Ureter (tissue), 1 donor: ENCODE measurements at regions not wholly inside any gene's neighbourhood (a gene's known extent, or its start where the extent isn't known, plus 50 kb on each side); places are given as distances from the start of the nearest gene placed in this dataset.

Experiments used
- DNase-seq: peaks from one replicate; pipeline ENCODE4 v3.0.0-alpha.2; 2020; ENCODE audit warnings: low spot score
- donor health status: DM: yes; HTN: yes; CAD: no.

- DNase-seq: no peak
Measured at GRCh38 chr7:25503306-25503705, 275.0 kb upstream of the NPVF start.

GRCh38 chr7:25512061-25512687 lies 283.9 kb upstream of the NPVF start:
- no peak for DNase-seq

- DNase-seq: no peak
Measured at GRCh38 chr7:25515633-25516275, 287.5 kb upstream of the NPVF start.

GRCh38 chr7:25517906-25518305 lies 289.6 kb upstream of the NPVF start:
- DNase-seq: no peak

GRCh38 chr7:25520017-25520416 lies 291.7 kb upstream of the NPVF start:
- no peak for DNase-seq

- no peak for DNase-seq
Measured at GRCh38 chr7:25520516-25520915, 292.2 kb upstream of the NPVF start.

GRCh38 chr7:25521236-25521635 lies 292.9 kb upstream of the NPVF start:
- no peak for DNase-seq

- DNase-seq: no peak
Measured at GRCh38 chr7:25522727-25523126, 294.4 kb upstream of the NPVF start.

- no peak for DNase-seq
Measured at GRCh38 chr7:25527665-25528170, 299.4 kb upstream of the NPVF start.

- DNase-seq: no peak
Measured at GRCh38 chr7:25529320-25529719, 301.0 kb upstream of the NPVF start.

- DNase-seq: no peak
Measured at GRCh38 chr7:25536851-25537250, 308.6 kb upstream of the NPVF start.

- DNase-seq: no peak
Measured at GRCh38 chr7:25537662-25538375, 309.5 kb upstream of the NPVF start.

GRCh38 chr7:25541094-25541821 lies 313.0 kb upstream of the NPVF start:
- DNase-seq: no peak

GRCh38 chr7:25541877-25542276 lies 313.6 kb upstream of the NPVF start:
- no peak for DNase-seq

- DNase-seq: no peak
Measured at GRCh38 chr7:25543210-25543609, 314.9 kb upstream of the NPVF start.

- no peak for DNase-seq
Measured at GRCh38 chr7:25543798-25544197, 315.5 kb upstream of the NPVF start.

GRCh38 chr7:25544254-25544653 lies 316.0 kb upstream of the NPVF start:
- DNase-seq: no peak

- no peak for DNase-seq
Measured at GRCh38 chr7:25545124-25546008, 317.1 kb upstream of the NPVF start.

- no peak for DNase-seq
Measured at GRCh38 chr7:25546306-25546705, 318.0 kb upstream of the NPVF start.

GRCh38 chr7:25549271-25549921 lies 321.1 kb upstream of the NPVF start:
- no peak for DNase-seq

GRCh38 chr7:25550149-25550548 lies 321.9 kb upstream of the NPVF start:
- DNase-seq: no peak
